ENCODE measurements at regions not wholly inside any gene's neighbourhood (a gene's known extent, or its start where the extent isn't known, plus 50 kb on each side); places are given as distances from the start of the nearest gene placed in this dataset.

GRCh38 chr2:82697231-82697630 lies 1761.8 kb downstream of the SUCLG1 start:
- TF ChIP-seq CBX2 (IDR thresholded peaks at IDR 0.05; ENCODE audit: insufficient read depth, low read length, poor library complexity, severe bottlenecking) (no peak), FOXP1 (CRISPR knock-in tag; IDR thresholded peaks at IDR 0.05) (no peak), ZBTB8A (IDR thresholded peaks at IDR 0.05; ENCODE audit: partially characterized antibody) (no peak), MEIS2 (IDR thresholded peaks at IDR 0.05; ENCODE audit: partially characterized antibody) (no peak), ZNF24 (IDR thresholded peaks at IDR 0.05) (no peak), ELF1 (tag; IDR thresholded peaks at IDR 0.05) (no peak), LEF1 (IDR thresholded peaks at IDR 0.05) (no peak)
- TF ChIP-seq, protein P1, sequence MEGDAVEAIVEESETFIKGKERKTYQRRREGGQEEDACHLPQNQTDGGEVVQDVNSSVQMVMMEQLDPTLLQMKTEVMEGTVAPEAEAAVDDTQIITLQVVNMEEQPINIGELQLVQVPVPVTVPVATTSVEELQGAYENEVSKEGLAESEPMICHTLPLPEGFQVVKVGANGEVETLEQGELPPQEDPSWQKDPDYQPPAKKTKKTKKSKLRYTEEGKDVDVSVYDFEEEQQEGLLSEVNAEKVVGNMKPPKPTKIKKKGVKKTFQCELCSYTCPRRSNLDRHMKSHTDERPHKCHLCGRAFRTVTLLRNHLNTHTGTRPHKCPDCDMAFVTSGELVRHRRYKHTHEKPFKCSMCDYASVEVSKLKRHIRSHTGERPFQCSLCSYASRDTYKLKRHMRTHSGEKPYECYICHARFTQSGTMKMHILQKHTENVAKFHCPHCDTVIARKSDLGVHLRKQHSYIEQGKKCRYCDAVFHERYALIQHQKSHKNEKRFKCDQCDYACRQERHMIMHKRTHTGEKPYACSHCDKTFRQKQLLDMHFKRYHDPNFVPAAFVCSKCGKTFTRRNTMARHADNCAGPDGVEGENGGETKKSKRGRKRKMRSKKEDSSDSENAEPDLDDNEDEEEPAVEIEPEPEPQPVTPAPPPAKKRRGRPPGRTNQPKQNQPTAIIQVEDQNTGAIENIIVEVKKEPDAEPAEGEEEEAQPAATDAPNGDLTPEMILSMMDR (IDR thresholded peaks at IDR 0.05 in 2 of 3, conservative IDR thresholded peaks at IDR 0.05 in 1 of 3; ENCODE audit: insufficient read depth in 2 of 3, low read depth in 1 of 3, low read length in 3 of 3) = no peak
